ENCODE measurements at regions not wholly inside any gene's neighbourhood (a gene's known extent, or its start where the extent isn't known, plus 50 kb on each side); places are given as distances from the start of the nearest gene placed in this dataset.
"Not testable (repeated sequence)": the region's sequence is repeated elsewhere in the genome, so short reads cannot be mapped to it uniquely, and the experiment has no call there.

DNA sequence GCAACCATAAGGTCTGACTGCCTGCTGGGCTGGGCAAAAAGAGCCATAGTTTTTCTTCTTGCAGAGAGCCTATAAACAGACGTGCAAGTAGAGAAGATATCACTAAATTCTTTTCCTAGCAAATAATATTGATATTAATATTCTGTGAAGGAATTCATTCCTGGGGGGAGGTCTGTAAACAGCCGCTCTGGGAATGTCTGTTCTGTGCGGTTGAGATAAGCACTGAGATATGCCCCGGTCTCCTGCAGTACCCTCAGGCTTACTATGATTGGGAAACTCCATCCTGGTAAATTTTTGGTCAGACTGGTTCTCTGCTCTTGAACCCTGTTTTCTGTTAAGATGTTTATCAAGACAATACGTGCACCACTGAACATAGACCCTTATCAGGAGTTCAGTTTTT, 167.1 kb upstream of the MEF2C start:
- not testable (repeated sequence) for TF ChIP-seq POLR2A, POLR2AphosphoS5 (IDR thresholded peaks at IDR 0.05; ENCODE audit: low read depth, low read length)

Data from GM12892 (cell line).